HepG2 (cell line): ENCODE measurements at regions not wholly inside any gene's neighbourhood (a gene's known extent, or its start where the extent isn't known, plus 50 kb on each side); places are given as distances from the start of the nearest gene placed in this dataset.

Source experiments
- ATAD3A ChIP-seq: sonication (generic); formaldehyde crosslinking; IDR thresholded peaks from 2 replicates; pipeline ENCODE4 v1.4.0; 2020; ENCODE audit warnings: missing genetic modification reagents
- ATF1 ChIP-seq: IDR thresholded peaks from 2 replicates; pipeline ENCODE4 v1.6.1; 2016; ENCODE audit warnings: mild to moderate bottlenecking, control low read depth
- ATF7-NPFF ChIP-seq: sonication (generic); formaldehyde crosslinking; IDR thresholded peaks from 2 replicates; pipeline ENCODE4 v1.8.1; 2023; ENCODE audit warnings: mild to moderate bottlenecking, low read depth, missing genetic modification reagents, moderate library complexity
- HNRNPLL ChIP-seq: fragments of 200-400 bp; formaldehyde crosslinking; IDR thresholded peaks from 2 replicates; pipeline ENCODE4 v1.6.1; 2017; ENCODE audit warnings: mild to moderate bottlenecking, low read depth, low read length; ENCODE audit not compliant: poor library complexity, severe bottlenecking
- JUNB ChIP-seq: sonication (generic); formaldehyde crosslinking; IDR thresholded peaks from 2 replicates; pipeline ENCODE4 v1.8.0; 2022; ENCODE audit warnings: missing genetic modification reagents, mild to moderate bottlenecking, borderline replicate concordance
- MLX ChIP-seq: IDR thresholded peaks from 2 replicates; pipeline ENCODE4 v1.6.1; 2016
- MYNN ChIP-seq: sonication (generic); formaldehyde crosslinking; IDR thresholded peaks from 2 replicates; pipeline ENCODE4 v1.4.0; 2020; ENCODE audit warnings: mild to moderate bottlenecking, low read depth, missing genetic modification reagents
- RFXANK ChIP-seq: IDR thresholded peaks from 2 replicates; pipeline ENCODE4 v1.6.1; 2016
- SETDB1 ChIP-seq: sonication (generic); formaldehyde crosslinking; IDR thresholded peaks from 2 replicates; pipeline ENCODE4 v1.5.1; 2020; ENCODE audit warnings: missing genetic modification reagents, mild to moderate bottlenecking, borderline replicate concordance
- SRSF9 ChIP-seq: fragments of 200-400 bp; formaldehyde crosslinking; IDR thresholded peaks from 2 replicates; pipeline ENCODE4 v1.6.1; 2018; ENCODE audit warnings: borderline replicate concordance, mild to moderate bottlenecking, low read depth, low read length; ENCODE audit not compliant: insufficient read depth, poor library complexity, severe bottlenecking
- USF2 ChIP-seq, 2 experiments: sonication (generic) in 1 of 2; formaldehyde crosslinking in 1 of 2; IDR thresholded peaks; 2 replicates each; pipeline versions ENCODE4 v1.5.1 to v1.6.1; 2011 to 2020; ENCODE audit warnings: borderline replicate concordance in 1 of 2, low read depth in 1 of 2, low read length in 1 of 2, mild to moderate bottlenecking in 1 of 2, missing genetic modification reagents in 1 of 2, moderate library complexity in 1 of 2
- ZFP1 ChIP-seq: IDR thresholded peaks from 2 replicates; pipeline ENCODE4 v1.6.1; 2016
- ZNF337 ChIP-seq: sonication (generic); formaldehyde crosslinking; IDR thresholded peaks from 2 replicates; pipeline ENCODE4 v1.5.1; 2020; ENCODE audit warnings: missing genetic modification reagents, low read depth, mild to moderate bottlenecking, borderline replicate concordance
- TF ChIP-seq, protein P1 (sequence below): sonication (generic); formaldehyde crosslinking; IDR thresholded peaks from 2 replicates; pipeline ENCODE4 v1.4.0; 2020; ENCODE audit warnings: mild to moderate bottlenecking, low read depth, missing genetic modification reagents
- TF ChIP-seq, protein P2 (sequence below): sonication (generic); formaldehyde crosslinking; conservative IDR thresholded peaks from 2 replicates; pipeline ENCODE4 v1.8.0; 2022; ENCODE audit warnings: missing genetic modification reagents
- TF ChIP-seq, protein P3 (sequence below): sonication (generic); formaldehyde crosslinking; IDR thresholded peaks from 2 replicates; pipeline ENCODE4 v1.5.1; 2020; ENCODE audit warnings: mild to moderate bottlenecking, missing genetic modification reagents
- TF ChIP-seq, protein P4 (sequence below): IDR thresholded peaks from 2 replicates; pipeline ENCODE4 v1.4.0; 2020; ENCODE audit warnings: mild to moderate bottlenecking, missing genetic modification reagents

GRCh38 chr17:13415871-13416416 lies 185.8 kb downstream of the HS3ST3A1 start (continued):
- TF ChIP-seq MLX (CRISPR knock-in tag) (peak; percentile 48), MYNN (CRISPR knock-in tag) (no peak), RFXANK (no peak), ATAD3A (CRISPR knock-in tag) (no peak), JUNB (CRISPR knock-in tag) (no peak), SRSF9 (no peak), ATF7-NPFF (CRISPR knock-in tag) (no peak), HNRNPLL (no peak), USF2 (IDR thresholded peaks at IDR 0.05; ENCODE audit: low read depth, low read length) (no peak), USF2 (CRISPR knock-in tag; IDR thresholded peaks at IDR 0.05; ENCODE audit: borderline replicate concordance) (no peak), SETDB1 (CRISPR knock-in tag) (no peak), ATF1 (CRISPR knock-in tag) (peak; percentile 50; the same call in 1 of the 2 replicates), ZNF337 (CRISPR knock-in tag) (peak; percentile 33; the same call in 1 of the 2 replicates), ZFP1 (no peak)
- TF ChIP-seq, protein P1, sequence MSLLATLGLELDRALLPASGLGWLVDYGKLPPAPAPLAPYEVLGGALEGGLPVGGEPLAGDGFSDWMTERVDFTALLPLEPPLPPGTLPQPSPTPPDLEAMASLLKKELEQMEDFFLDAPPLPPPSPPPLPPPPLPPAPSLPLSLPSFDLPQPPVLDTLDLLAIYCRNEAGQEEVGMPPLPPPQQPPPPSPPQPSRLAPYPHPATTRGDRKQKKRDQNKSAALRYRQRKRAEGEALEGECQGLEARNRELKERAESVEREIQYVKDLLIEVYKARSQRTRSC (CRISPR knock-in tag) = no peak
- TF ChIP-seq, protein P2, sequence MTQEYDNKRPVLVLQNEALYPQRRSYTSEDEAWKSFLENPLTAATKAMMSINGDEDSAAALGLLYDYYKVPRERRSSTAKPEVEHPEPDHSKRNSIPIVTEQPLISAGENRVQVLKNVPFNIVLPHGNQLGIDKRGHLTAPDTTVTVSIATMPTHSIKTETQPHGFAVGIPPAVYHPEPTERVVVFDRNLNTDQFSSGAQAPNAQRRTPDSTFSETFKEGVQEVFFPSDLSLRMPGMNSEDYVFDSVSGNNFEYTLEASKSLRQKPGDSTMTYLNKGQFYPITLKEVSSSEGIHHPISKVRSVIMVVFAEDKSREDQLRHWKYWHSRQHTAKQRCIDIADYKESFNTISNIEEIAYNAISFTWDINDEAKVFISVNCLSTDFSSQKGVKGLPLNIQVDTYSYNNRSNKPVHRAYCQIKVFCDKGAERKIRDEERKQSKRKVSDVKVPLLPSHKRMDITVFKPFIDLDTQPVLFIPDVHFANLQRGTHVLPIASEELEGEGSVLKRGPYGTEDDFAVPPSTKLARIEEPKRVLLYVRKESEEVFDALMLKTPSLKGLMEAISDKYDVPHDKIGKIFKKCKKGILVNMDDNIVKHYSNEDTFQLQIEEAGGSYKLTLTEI (CRISPR knock-in tag) = no peak
- TF ChIP-seq, protein P3, sequence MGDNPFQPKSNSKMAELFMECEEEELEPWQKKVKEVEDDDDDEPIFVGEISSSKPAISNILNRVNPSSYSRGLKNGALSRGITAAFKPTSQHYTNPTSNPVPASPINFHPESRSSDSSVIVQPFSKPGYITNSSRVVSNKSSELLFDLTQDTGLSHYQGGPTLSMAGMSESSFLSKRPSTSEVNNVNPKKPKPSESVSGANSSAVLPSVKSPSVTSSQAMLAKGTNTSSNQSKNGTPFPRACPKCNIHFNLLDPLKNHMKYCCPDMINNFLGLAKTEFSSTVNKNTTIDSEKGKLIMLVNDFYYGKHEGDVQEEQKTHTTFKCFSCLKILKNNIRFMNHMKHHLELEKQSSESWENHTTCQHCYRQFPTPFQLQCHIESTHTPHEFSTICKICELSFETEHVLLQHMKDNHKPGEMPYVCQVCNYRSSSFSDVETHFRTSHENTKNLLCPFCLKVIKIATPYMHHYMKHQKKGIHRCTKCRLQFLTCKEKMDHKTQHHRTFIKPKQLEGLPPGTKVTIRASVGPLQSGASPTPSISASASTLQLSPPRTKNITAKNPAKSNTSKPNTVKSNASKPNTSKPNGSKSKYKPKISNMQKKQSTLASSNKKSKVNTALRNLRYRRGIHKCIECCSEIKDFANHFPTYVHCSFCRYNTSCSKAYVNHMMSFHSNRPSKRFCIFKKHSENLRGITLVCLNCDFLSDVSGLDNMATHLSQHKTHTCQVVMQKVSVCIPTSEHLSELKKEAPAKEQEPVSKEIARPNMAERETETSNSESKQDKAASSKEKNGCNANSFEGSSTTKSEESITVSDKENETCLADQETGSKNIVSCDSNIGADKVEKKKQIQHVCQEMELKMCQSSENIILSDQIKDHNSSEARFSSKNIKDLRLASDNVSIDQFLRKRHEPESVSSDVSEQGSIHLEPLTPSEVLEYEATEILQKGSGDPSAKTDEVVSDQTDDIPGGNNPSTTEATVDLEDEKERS (CRISPR knock-in tag) = no peak
- TF ChIP-seq, protein P4, sequence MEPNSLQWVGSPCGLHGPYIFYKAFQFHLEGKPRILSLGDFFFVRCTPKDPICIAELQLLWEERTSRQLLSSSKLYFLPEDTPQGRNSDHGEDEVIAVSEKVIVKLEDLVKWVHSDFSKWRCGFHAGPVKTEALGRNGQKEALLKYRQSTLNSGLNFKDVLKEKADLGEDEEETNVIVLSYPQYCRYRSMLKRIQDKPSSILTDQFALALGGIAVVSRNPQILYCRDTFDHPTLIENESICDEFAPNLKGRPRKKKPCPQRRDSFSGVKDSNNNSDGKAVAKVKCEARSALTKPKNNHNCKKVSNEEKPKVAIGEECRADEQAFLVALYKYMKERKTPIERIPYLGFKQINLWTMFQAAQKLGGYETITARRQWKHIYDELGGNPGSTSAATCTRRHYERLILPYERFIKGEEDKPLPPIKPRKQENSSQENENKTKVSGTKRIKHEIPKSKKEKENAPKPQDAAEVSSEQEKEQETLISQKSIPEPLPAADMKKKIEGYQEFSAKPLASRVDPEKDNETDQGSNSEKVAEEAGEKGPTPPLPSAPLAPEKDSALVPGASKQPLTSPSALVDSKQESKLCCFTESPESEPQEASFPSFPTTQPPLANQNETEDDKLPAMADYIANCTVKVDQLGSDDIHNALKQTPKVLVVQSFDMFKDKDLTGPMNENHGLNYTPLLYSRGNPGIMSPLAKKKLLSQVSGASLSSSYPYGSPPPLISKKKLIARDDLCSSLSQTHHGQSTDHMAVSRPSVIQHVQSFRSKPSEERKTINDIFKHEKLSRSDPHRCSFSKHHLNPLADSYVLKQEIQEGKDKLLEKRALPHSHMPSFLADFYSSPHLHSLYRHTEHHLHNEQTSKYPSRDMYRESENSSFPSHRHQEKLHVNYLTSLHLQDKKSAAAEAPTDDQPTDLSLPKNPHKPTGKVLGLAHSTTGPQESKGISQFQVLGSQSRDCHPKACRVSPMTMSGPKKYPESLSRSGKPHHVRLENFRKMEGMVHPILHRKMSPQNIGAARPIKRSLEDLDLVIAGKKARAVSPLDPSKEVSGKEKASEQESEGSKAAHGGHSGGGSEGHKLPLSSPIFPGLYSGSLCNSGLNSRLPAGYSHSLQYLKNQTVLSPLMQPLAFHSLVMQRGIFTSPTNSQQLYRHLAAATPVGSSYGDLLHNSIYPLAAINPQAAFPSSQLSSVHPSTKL = peak; percentile 97
